Mucosa of stomach (tissue), 1 donor: ENCODE measurements at regions not wholly inside any gene's neighbourhood (a gene's known extent, or its start where the extent isn't known, plus 50 kb on each side); places are given as distances from the start of the nearest gene placed in this dataset.

ENCODE experiments used
- H3K27me3 ChIP-seq: one replicate; pipeline ENCODE4 v1.7.0; 2013; ENCODE audit warnings: mild to moderate bottlenecking, low read length; ENCODE audit not compliant: control insufficient read depth, insufficient read depth
- H3K36me3 ChIP-seq: one replicate; pipeline ENCODE4 v1.7.0; 2013; ENCODE audit warnings: low read length; ENCODE audit not compliant: control insufficient read depth, insufficient read depth
- H3K4me1 ChIP-seq: one replicate; pipeline ENCODE4 v1.7.0; 2013; ENCODE audit warnings: mild to moderate bottlenecking, low read length; ENCODE audit not compliant: control insufficient read depth, insufficient read depth
- H3K4me3 ChIP-seq: one replicate; pipeline ENCODE4 v1.7.0; 2013; ENCODE audit warnings: low read length
- H3K9ac ChIP-seq: one replicate; pipeline ENCODE4 v1.7.0; 2013; ENCODE audit warnings: mild to moderate bottlenecking, low read length, moderate library complexity
- H3K9me3 ChIP-seq: one replicate; pipeline ENCODE4 v1.7.0; 2013; ENCODE audit warnings: mild to moderate bottlenecking, low read length, moderate library complexity; ENCODE audit not compliant: control insufficient read depth
- donor health status: Pancreatic carcinoma.

DNA sequence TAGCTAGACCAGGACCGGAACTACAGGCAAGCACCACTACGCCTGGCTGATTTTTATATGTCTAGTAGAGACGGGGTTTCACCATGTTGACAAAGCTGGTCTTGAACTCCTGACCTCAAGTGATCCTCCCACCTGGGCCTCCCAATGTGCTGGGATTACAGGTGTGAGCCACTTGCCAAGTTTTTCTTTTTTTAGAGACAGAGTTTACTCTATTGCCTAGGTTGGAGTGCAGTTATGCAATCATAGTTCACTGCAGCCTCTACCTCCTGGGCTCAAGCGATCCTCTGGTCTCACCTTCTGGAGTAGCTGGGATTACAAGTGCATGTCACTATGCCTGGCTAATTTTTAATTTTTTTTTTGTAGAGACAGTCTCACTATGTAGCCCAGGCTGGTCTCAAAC, 201.5 kb upstream of the TBX3 start:
- no peaks in the 10 kb centered on the region for H3K4me1 ChIP-seq
- no peak overlapping the region for H3K4me3 ChIP-seq
- no peaks in the 10 kb centered on the region for H3K9me3 ChIP-seq
- H3K27me3 ChIP-seq, result no peaks in the 10 kb centered on the region
- H3K9ac ChIP-seq, result no peak overlapping the region
- no peaks in the 10 kb centered on the region for H3K36me3 ChIP-seq

DNA sequence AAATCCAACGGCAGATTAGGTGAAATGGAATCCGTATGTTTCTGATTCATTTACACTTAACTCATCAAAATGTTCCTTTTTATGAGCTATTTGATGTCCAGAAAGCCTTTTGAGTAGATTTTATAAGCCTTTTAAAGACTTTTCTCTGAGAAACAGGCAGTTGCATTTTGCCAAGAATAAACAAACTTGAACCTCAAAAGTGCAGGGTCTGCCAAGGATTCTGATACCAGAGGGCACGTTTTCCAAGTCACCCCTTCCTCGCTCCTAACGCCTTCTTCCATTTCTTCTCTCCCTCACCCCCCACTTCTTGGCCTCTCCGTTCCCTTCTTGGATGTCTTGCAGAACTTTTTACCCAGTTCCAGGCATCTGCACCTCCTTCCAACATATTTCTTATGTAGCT, 200.6 kb upstream of the TBX3 start:
- Histone ChIP-seq H3K9me3 (no peaks in the 10 kb centered on the region), H3K4me1 (no peaks in the 10 kb centered on the region), H3K27me3 (no peaks in the 10 kb centered on the region), H3K4me3 (no peak overlapping the region), H3K9ac (no peak overlapping the region), H3K36me3 (no peaks in the 10 kb centered on the region)

DNA sequence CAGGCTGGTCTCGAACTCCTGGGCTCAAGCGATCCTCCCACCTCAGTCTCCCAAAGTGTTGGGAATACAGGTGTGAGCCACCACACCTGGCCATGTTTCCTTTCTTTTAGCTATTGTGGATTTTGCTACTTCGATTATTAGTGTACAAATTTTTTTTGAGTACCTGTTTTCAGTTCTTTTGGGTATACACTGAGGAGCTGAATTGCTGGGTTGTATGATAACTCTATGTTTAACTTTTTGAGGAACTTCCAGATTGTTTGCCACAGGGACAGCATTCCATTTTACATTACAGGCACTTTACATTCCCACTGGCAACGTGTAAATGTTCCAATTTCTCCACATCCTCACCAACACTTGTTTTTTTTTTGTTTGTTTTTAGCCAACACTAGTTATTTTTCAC, 198.1 kb upstream of the TBX3 start:
- H3K36me3 ChIP-seq, result no peaks in the 10 kb centered on the region
- H3K9ac ChIP-seq, result no peak overlapping the region
- no peaks in the 10 kb centered on the region for H3K4me1 ChIP-seq
- H3K4me3 ChIP-seq, result no peak overlapping the region
- no peaks in the 10 kb centered on the region for H3K27me3 ChIP-seq
- H3K9me3 ChIP-seq, result no peaks in the 10 kb centered on the region

DNA sequence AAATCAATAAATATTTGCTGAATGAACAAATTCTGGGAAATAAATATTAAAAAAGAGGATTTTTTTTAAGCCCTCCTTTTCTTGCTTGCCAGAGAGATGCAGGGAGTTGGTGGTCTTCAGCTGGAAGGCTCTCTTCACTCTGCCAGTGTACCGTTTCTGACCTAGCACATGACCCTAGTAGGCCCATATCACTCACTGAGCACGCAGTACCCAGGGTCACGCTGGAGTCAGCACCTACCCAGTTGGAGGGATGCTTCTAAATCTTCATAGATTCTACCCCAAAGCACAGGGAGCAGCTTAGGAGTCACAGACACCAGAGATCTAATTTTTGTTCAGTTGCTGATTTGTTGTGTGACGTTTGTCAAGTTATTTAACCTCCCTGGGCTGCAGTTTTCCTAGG, 195.4 kb upstream of the TBX3 start:
- H3K36me3 ChIP-seq, result no peaks in the 10 kb centered on the region
- H3K4me3 ChIP-seq, result no peak overlapping the region
- H3K27me3 ChIP-seq, result no peaks in the 10 kb centered on the region
- H3K9ac ChIP-seq, result no peak overlapping the region
- H3K9me3 ChIP-seq, result no peaks in the 10 kb centered on the region
- no peaks in the 10 kb centered on the region for H3K4me1 ChIP-seq

DNA sequence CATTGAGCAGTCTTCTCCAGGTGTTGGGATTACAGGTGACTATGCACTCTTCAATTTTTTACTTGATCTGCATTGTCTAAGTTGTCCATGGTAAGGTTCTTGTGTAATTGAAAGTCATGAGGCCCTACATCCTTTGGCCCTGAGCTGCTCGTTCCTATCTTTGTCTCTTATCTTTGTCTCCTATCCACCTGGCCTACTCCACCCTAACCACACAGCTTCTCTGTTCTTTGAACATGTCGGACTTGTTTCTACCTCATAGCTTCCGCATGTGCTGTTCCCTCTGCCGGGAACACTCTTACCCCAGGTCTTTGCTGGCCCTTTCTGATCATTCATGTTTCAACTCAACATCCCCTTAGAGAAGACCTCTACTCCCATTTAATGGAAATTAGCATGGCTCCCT, 194.8 kb upstream of the TBX3 start:
- H3K9me3 ChIP-seq, result no peaks in the 10 kb centered on the region
- H3K9ac ChIP-seq, result no peak overlapping the region
- H3K36me3 ChIP-seq, result no peaks in the 10 kb centered on the region
- H3K4me1 ChIP-seq, result no peaks in the 10 kb centered on the region
- no peak overlapping the region for H3K4me3 ChIP-seq
- no peaks in the 10 kb centered on the region for H3K27me3 ChIP-seq

DNA sequence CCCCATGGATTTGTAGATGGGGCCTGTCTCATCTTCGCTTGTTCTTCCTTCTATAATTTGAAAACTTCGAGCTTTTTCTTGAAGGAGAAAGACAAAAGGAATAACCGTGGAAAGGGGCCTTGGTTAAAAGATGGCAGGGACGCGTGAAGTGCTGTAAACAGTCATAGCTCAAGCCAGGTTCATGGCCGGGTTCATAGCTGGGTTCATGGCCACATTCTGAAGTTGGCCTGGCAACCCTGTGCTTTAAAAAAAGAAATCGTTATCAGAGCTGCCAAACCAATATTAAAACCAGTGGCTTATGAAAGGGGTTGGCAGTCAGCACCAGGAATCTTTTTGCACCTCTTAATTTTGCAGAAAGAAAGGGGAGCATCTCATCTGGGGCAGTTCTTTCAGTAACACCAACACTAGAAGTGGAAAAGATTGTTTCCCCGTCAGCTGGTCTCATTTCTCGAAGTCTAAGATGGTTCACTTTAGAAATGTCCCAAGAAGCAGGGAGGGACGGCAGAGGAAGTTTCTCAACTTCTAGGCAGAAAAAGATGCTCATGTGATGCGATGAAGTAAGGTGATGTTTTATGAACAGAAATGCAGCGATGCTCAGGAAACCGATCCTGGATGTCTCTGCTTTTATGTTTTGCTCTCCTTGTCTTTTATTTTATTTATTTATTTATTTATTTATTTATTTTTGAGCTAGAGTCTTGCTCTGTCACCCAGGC, 193.1 kb upstream of the TBX3 start:
- no peaks in the 10 kb centered on the region for H3K4me1 ChIP-seq
- no peak overlapping the region for H3K9ac ChIP-seq
- H3K4me3 ChIP-seq, result no peak overlapping the region
- no peaks in the 10 kb centered on the region for H3K9me3 ChIP-seq
- H3K27me3 ChIP-seq, result no peaks in the 10 kb centered on the region
- H3K36me3 ChIP-seq, result no peaks in the 10 kb centered on the region

DNA sequence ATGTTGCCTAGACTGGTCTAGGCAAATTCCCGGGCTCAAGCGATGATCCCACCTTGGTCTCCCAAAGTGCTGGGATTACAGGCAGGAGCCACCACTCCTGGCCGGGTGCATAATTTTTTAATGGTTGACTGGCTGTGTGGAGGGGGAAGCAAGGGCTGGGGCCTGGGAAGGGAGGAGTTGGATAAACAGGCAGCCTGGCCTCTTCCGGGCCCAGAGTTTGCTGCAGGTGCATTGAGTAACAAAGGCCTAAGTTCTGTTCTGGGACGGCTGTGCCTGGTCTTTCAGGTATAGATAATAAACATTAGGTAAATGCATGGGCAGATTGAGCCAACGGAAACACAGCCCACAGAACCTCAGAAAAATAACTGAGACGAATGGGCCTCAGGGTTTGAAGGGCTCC, 191.3 kb upstream of the TBX3 start:
- Histone ChIP-seq H3K4me3 (no peak overlapping the region), H3K4me1 (no peaks in the 10 kb centered on the region), H3K36me3 (no peaks in the 10 kb centered on the region), H3K9me3 (no peaks in the 10 kb centered on the region), H3K27me3 (no peaks in the 10 kb centered on the region), H3K9ac (no peak overlapping the region)

DNA sequence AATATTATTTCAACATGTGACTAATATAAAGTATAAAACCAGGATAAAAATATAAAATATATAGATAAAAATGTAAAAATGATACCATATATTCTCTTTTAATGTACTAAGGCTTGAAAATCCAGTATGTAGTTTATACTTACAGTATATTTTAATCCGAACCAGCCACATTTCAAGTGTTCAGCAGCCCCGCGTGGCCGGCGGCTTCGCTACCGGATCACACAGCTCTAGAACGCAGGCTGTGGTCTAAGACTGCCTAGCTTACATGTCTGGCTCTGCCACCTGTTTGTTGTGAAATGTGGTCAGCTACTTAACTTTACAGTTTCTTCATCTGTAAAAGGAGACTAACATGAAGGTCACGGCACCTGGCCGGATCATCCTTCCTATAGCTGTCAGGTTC, 189.7 kb upstream of the TBX3 start:
- H3K4me3 ChIP-seq, result no peak overlapping the region
- no peaks in the 10 kb centered on the region for H3K27me3 ChIP-seq
- no peak overlapping the region for H3K9ac ChIP-seq
- no peaks in the 10 kb centered on the region for H3K4me1 ChIP-seq
- no peaks in the 10 kb centered on the region for H3K36me3 ChIP-seq
- no peaks in the 10 kb centered on the region for H3K9me3 ChIP-seq

DNA sequence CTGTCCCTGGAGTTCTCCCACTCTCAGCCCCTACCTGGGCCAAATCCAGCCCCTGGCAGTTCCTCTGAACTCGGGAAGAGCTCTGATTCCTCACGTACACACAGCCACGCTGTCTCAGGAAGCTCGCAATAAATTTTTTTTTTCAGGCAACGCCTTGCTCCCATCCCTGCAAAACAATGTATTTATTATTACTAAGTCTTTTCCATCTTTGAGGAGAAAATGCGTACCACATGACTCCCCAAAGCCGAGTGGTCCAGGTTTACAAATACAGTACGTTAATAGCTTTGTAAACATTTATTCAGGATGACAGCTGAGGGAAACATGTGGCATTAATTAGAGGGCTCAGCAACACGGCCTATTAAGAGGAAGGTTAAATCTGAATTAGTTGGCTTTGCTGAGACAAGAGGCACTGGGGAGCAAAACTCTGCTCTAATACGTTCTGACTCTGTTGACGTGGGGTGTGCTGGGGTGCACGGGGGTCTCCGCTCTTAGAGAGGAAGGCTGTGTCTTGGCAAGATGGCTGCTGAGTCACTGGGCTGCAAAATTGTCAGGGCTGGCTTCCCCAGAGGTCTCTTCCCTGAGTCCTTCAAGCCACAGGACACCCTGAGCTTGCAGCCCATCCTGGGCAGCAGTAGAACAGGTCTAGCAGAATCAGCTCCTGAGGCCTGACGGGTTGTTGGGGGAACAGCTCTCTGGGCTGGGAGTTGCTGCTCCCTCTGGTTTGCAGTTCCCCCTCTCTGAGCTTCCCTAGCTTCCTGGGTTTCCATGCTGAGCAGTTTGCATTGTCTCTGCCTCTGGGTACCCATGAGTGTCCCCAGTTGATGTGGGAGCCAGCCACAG, 185.2 kb upstream of the TBX3 start:
- H3K27me3 ChIP-seq, result peaks cover 13% of the 10 kb centered on the region
- no peak overlapping the region for H3K9ac ChIP-seq
- H3K36me3 ChIP-seq, result no peaks in the 10 kb centered on the region
- H3K4me3 ChIP-seq, result no peak overlapping the region
- H3K4me1 ChIP-seq, result no peaks in the 10 kb centered on the region
- no peaks in the 10 kb centered on the region for H3K9me3 ChIP-seq

DNA sequence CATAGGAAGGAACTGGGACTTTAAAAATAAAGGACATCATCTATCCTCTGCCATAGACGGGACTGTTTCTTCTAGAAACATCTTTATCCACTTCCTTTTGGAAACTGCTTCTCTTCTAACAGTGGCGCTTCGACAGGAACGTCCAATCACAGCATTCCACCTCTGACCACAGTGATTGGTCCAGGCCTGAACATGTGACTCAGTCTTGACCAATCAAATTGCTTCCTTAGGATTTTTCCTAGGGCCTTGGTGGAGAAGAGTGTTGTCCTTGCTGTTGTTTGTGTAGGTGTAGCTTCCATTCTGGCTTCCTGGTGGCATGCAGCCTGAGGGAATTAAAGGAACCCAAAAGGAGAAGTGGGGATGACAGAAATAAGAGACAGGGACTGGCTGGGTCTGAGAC, 182.4 kb upstream of the TBX3 start:
- Histone ChIP-seq H3K27me3 (peaks cover 13% of the 10 kb centered on the region), H3K4me3 (no peak overlapping the region), H3K4me1 (no peaks in the 10 kb centered on the region), H3K9ac (no peak overlapping the region), H3K9me3 (no peaks in the 10 kb centered on the region), H3K36me3 (no peaks in the 10 kb centered on the region)

DNA sequence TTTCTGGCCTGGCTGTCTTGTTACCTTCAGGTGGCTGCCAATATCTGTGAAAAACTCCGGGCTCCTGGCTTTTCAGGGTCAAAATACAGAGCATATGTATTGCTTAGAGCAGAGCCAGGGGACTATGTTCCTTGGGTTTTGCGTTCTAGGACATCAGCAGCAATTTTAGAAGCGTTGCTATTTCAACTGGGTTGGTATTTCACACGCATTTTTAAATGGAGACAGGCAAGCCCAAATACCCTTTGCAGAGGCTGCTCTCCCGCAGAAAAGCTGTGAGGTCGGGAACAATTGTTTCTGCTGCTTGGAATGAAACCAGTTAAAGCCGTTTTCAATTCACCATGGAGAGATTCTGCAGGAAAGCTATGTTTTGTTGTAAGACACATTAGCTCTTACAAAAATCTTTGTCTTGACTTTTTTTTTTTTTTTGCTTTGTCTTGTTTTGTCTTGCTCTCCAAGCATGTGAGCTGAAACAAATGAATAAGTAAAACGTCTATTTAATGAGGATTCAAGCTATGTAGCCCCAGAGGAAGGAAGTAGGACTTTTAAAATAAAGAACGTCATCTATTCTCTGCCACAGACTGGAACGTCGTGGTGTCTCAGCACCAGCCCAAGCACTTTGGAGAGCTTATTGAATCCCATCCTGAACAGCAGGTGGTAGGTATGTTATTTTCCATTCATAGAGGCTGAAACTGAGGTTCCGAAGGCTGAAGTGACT, 181.0 kb upstream of the TBX3 start:
- no peaks in the 10 kb centered on the region for H3K36me3 ChIP-seq
- no peaks in the 10 kb centered on the region for H3K4me1 ChIP-seq
- peaks cover 13% of the 10 kb centered on the region for H3K27me3 ChIP-seq
- no peaks in the 10 kb centered on the region for H3K9me3 ChIP-seq
- H3K4me3 ChIP-seq, result no peak overlapping the region
- H3K9ac ChIP-seq, result no peak overlapping the region

DNA sequence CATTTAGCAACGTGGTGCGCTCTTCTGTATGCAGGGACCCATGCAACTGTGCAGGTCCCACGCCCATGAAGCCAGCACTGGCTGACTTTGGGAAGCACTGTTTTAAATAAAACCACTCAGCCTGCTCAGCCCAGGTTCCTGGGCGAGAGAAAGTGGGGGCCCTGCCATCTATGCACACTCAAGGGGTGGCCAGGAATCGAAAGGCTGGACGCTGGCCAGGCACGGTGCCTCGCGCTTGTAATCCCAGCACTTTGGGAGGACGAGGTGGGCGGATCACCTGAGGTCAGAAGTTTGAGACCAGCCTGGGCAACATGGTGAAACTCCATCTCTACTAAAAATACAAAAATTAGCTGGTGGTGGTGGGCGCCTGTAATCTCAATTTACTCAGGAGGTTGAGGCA, 179.9 kb upstream of the TBX3 start:
- Histone ChIP-seq H3K4me3 (no peak overlapping the region), H3K36me3 (no peaks in the 10 kb centered on the region), H3K9ac (no peak overlapping the region), H3K4me1 (no peaks in the 10 kb centered on the region), H3K9me3 (no peaks in the 10 kb centered on the region), H3K27me3 (peaks cover 13% of the 10 kb centered on the region)
